ENCODE measurements at regions not wholly inside any gene's neighbourhood (a gene's known extent, or its start where the extent isn't known, plus 50 kb on each side); places are given as distances from the start of the nearest gene placed in this dataset.
A peak's percentile ranks its signal among the peaks of the same experiment; 100 is the strongest.
"Not testable (repeated sequence)": the region's sequence is repeated elsewhere in the genome, so short reads cannot be mapped to it uniquely, and the experiment has no call there.

GRCh38 chr6:99219788-99220187, 129.7 kb downstream of the FAXC start:
- DNase-seq: no peak

- no peak for DNase-seq
Observed at GRCh38 chr6:99216959-99217358, 132.5 kb downstream of the FAXC start.

GRCh38 chr6:99195986-99196655, 153.4 kb downstream of the FAXC start:
- DNase-seq: no peak

- no peak for DNase-seq
Observed at GRCh38 chr6:99192561-99192960, 156.9 kb downstream of the FAXC start.

GRCh38 chr6:99189823-99190721, 159.4 kb downstream of the FAXC start:
- no peak for DNase-seq

GRCh38 chr6:99187429-99187828, 162.0 kb downstream of the FAXC start:
- DNase-seq: no peak

- no peak for DNase-seq
Observed at GRCh38 chr6:99186417-99186816, 163.1 kb downstream of the FAXC start.

- no peak for DNase-seq
Observed at GRCh38 chr6:99185525-99185924, 163.9 kb downstream of the FAXC start.

- DNase-seq: no peak
Observed at GRCh38 chr6:99184696-99185095, 164.8 kb downstream of the FAXC start.

GRCh38 chr6:99183066-99183465, 166.4 kb downstream of the FAXC start:
- no peak for DNase-seq

GRCh38 chr6:99181174-99181573, 168.3 kb downstream of the FAXC start:
- no peak for DNase-seq

GRCh38 chr6:99178168-99178567, 171.3 kb downstream of the FAXC start:
- DNase-seq: no peak

GRCh38 chr6:99177736-99178135, 171.7 kb downstream of the FAXC start:
- DNase-seq: no peak

GRCh38 chr6:99165838-99166237, 183.6 kb downstream of the FAXC start:
- DNase-seq: no peak

- DNase-seq: no peak
Observed at GRCh38 chr6:99152347-99152643, 197.2 kb downstream of the FAXC start.

GRCh38 chr6:99151634-99152346, 197.7 kb downstream of the FAXC start:
- DNase-seq: peak; percentile 35

GRCh38 chr6:99148761-99149160, 200.7 kb downstream of the FAXC start:
- DNase-seq: no peak

GRCh38 chr6:99148111-99148510, 200.4 kb upstream of the FBXL4 start:
- DNase-seq: no peak

GRCh38 chr6:99147206-99147605, 199.5 kb upstream of the FBXL4 start:
- DNase-seq: no peak

GRCh38 chr6:99146711-99147110, 199.0 kb upstream of the FBXL4 start:
- DNase-seq: no peak

GRCh38 chr6:99145738-99146137, 198.0 kb upstream of the FBXL4 start:
- DNase-seq: no peak

GRCh38 chr6:99143108-99143861, 195.5 kb upstream of the FBXL4 start:
- no peak for DNase-seq

- not testable (repeated sequence) for DNase-seq
Observed at GRCh38 chr6:99141906-99142305, 194.2 kb upstream of the FBXL4 start.

Data from RPMI8226 (cell line).